Stimulated activated CD4-positive, alpha-beta T cell treated with anti-CD3 and anti-CD28 coated beads, Interleukin-1b, Interleukin-23, amount 100 ng/mL, for 4 hours (primary cell): ENCODE measurements at regions not wholly inside any gene's neighbourhood (a gene's known extent, or its start where the extent isn't known, plus 50 kb on each side); places are given as distances from the start of the nearest gene placed in this dataset.
"Not testable (repeated sequence)": the region's sequence is repeated elsewhere in the genome, so short reads cannot be mapped to it uniquely, and the experiment has no call there.

Experiments used
- DNase-seq, 2 donors: peaks; one replicate each; pipeline ENCODE4 v3.0.0-alpha.2; 2020; ENCODE audit warnings: low read depth in 2 of 2

GRCh38 chr20:40856653-40857052 is 167.6 kb upstream of the MAFB start:
- no peak for DNase-seq

GRCh38 chr20:40860487-40860902 is 168.1 kb upstream of the TOP1 start:
- no peak for DNase-seq

- no peak for DNase-seq
Measured at GRCh38 chr20:40861427-40862008, 167.1 kb upstream of the TOP1 start.

GRCh38 chr20:40863355-40863919 is 165.2 kb upstream of the TOP1 start:
- DNase-seq, result no peak

- DNase-seq, result no peak
Measured at GRCh38 chr20:40864470-40864869, 164.2 kb upstream of the TOP1 start.

- DNase-seq, result no peak
Measured at GRCh38 chr20:40865095-40865494, 163.5 kb upstream of the TOP1 start.

- no peak for DNase-seq
Measured at GRCh38 chr20:40866056-40866455, 162.6 kb upstream of the TOP1 start.

- DNase-seq, result no peak
Measured at GRCh38 chr20:40868551-40869217, 159.9 kb upstream of the TOP1 start.

GRCh38 chr20:40869218-40870147 is 159.1 kb upstream of the TOP1 start:
- no peak for DNase-seq

GRCh38 chr20:40875116-40876085 is 153.2 kb upstream of the TOP1 start:
- DNase-seq, result no peak

GRCh38 chr20:40878099-40878498 is 150.5 kb upstream of the TOP1 start:
- not testable (repeated sequence) for DNase-seq

- DNase-seq, result no peak
Measured at GRCh38 chr20:40880063-40880728, 148.4 kb upstream of the TOP1 start.

- no peak for DNase-seq
Measured at GRCh38 chr20:40880729-40881109, 147.9 kb upstream of the TOP1 start.

- DNase-seq, result no peak
Measured at GRCh38 chr20:40882152-40882551, 146.5 kb upstream of the TOP1 start.

GRCh38 chr20:40883097-40883496 is 145.5 kb upstream of the TOP1 start:
- no peak for DNase-seq

GRCh38 chr20:40887105-40887504 is 141.5 kb upstream of the TOP1 start:
- DNase-seq, result no peak

- DNase-seq, result not testable (repeated sequence)
Measured at GRCh38 chr20:40889266-40889665, 139.4 kb upstream of the TOP1 start.

- no peak for DNase-seq
Measured at GRCh38 chr20:40890181-40890580, 138.4 kb upstream of the TOP1 start.

GRCh38 chr20:40890635-40891034 is 138.0 kb upstream of the TOP1 start:
- no peak for DNase-seq

GRCh38 chr20:40891351-40891750 is 137.3 kb upstream of the TOP1 start:
- no peak for DNase-seq

- DNase-seq, result no peak
Measured at GRCh38 chr20:40892642-40893041, 136.0 kb upstream of the TOP1 start.
